ENCODE measurements at regions not wholly inside any gene's neighbourhood (a gene's known extent, or its start where the extent isn't known, plus 50 kb on each side); places are given as distances from the start of the nearest gene placed in this dataset.

DNA sequence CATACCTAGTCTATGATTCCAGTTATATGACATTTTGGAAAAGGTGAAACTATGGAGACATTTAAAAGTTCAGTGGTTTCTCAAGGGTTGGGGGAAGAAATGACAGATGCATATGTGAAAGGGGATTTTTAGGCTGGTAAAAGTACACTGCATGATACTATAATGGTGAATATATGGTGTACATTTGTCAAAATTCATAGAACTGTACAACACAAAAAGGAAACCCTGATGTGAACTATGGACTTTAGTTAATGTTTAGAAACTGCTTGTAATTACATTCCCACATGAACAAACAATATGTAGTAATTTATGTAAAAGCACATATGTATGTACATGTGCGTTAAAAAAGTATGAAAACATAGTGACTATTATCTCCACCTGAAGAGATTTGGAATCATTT, 907.3 kb upstream of the CITED2 start:
- Histone ChIP-seq H3K79me2 (ENCODE audit: insufficient read depth, low read length) (no peaks in the 10 kb centered on the region), H3K9me2 (replicated peaks; ENCODE audit: insufficient read depth, low read length) (no peaks in the 10 kb centered on the region), H3K9ac (ENCODE audit: low read length) (no peak overlapping the region), H3K4me3 (ENCODE audit: insufficient read depth, low read length, poor library complexity, severe bottlenecking) (no peak overlapping the region), H4K20me1 (ENCODE audit: low read depth, low read length) (no peaks in the 10 kb centered on the region), H3K9me3 (ENCODE audit: insufficient read depth, low read length) (no peaks in the 10 kb centered on the region), H2AFZ (ENCODE audit: low read depth, low read length, severe bottlenecking) (no peak overlapping the region), H3K4me2 (ENCODE audit: low read depth, low read length, poor library complexity, severe bottlenecking) (no peak overlapping the region), H3F3A (ENCODE audit: insufficient read depth) (no peaks in the 10 kb centered on the region), H3K27ac (ENCODE audit: low read depth, low read length) (no peak overlapping the region), H3K27me3 (ENCODE audit: low read length) (no peaks in the 10 kb centered on the region), H3K36me3 (ENCODE audit: low read length) (no peaks in the 10 kb centered on the region)
- TF ChIP-seq, protein P1, sequence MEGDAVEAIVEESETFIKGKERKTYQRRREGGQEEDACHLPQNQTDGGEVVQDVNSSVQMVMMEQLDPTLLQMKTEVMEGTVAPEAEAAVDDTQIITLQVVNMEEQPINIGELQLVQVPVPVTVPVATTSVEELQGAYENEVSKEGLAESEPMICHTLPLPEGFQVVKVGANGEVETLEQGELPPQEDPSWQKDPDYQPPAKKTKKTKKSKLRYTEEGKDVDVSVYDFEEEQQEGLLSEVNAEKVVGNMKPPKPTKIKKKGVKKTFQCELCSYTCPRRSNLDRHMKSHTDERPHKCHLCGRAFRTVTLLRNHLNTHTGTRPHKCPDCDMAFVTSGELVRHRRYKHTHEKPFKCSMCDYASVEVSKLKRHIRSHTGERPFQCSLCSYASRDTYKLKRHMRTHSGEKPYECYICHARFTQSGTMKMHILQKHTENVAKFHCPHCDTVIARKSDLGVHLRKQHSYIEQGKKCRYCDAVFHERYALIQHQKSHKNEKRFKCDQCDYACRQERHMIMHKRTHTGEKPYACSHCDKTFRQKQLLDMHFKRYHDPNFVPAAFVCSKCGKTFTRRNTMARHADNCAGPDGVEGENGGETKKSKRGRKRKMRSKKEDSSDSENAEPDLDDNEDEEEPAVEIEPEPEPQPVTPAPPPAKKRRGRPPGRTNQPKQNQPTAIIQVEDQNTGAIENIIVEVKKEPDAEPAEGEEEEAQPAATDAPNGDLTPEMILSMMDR (IDR thresholded peaks at IDR 0.05; ENCODE audit: insufficient read depth, low read length, poor library complexity, severe bottlenecking), result no peak
- no peak for TF ChIP-seq EZH2phosphoT487 (conservative IDR thresholded peaks at IDR 0.05; ENCODE audit: low read length)

- Histone ChIP-seq H3F3A (ENCODE audit: insufficient read depth) (no peaks in the 10 kb centered on the region), H3K4me2 (ENCODE audit: low read depth, low read length, poor library complexity, severe bottlenecking) (no peak overlapping the region), H3K79me2 (ENCODE audit: insufficient read depth, low read length) (no peaks in the 10 kb centered on the region), H4K20me1 (ENCODE audit: low read depth, low read length) (no peaks in the 10 kb centered on the region), H3K4me3 (ENCODE audit: insufficient read depth, low read length, poor library complexity, severe bottlenecking) (no peak overlapping the region), H3K27ac (ENCODE audit: low read depth, low read length) (no peak overlapping the region), H3K9me3 (ENCODE audit: insufficient read depth, low read length) (no peaks in the 10 kb centered on the region), H3K9me2 (replicated peaks; ENCODE audit: insufficient read depth, low read length) (no peaks in the 10 kb centered on the region), H3K9ac (ENCODE audit: low read length) (no peak overlapping the region), H3K36me3 (ENCODE audit: low read length) (no peaks in the 10 kb centered on the region), H2AFZ (ENCODE audit: low read depth, low read length, severe bottlenecking) (no peak overlapping the region), H3K27me3 (ENCODE audit: low read length) (no peaks in the 10 kb centered on the region)
- no peak for TF ChIP-seq EZH2phosphoT487 (conservative IDR thresholded peaks at IDR 0.05; ENCODE audit: low read length)
- TF ChIP-seq, protein P1 (IDR thresholded peaks at IDR 0.05; ENCODE audit: insufficient read depth, low read length, poor library complexity, severe bottlenecking), result no peak
Observed at GRCh38 chr6:140281236-140281635, 906.8 kb upstream of the CITED2 start.

- TF ChIP-seq EZH2phosphoT487 (conservative IDR thresholded peaks at IDR 0.05; ENCODE audit: low read length), result no peak
- TF ChIP-seq, protein P1 (IDR thresholded peaks at IDR 0.05; ENCODE audit: insufficient read depth, low read length, poor library complexity, severe bottlenecking), result no peak
Observed at GRCh38 chr6:140276719-140277118, 902.3 kb upstream of the CITED2 start.

More at GRCh38 chr6:140276719-140277118, 902.3 kb upstream of the CITED2 start:
- Histone ChIP-seq H3F3A (ENCODE audit: insufficient read depth) (no peaks in the 10 kb centered on the region), H3K9me3 (ENCODE audit: insufficient read depth, low read length) (no peaks in the 10 kb centered on the region), H3K36me3 (ENCODE audit: low read length) (no peaks in the 10 kb centered on the region), H3K9me2 (replicated peaks; ENCODE audit: insufficient read depth, low read length) (no peaks in the 10 kb centered on the region), H2AFZ (ENCODE audit: low read depth, low read length, severe bottlenecking) (no peak overlapping the region), H3K27me3 (ENCODE audit: low read length) (no peaks in the 10 kb centered on the region), H4K20me1 (ENCODE audit: low read depth, low read length) (no peaks in the 10 kb centered on the region), H3K4me2 (ENCODE audit: low read depth, low read length, poor library complexity, severe bottlenecking) (no peak overlapping the region), H3K9ac (ENCODE audit: low read length) (no peak overlapping the region), H3K27ac (ENCODE audit: low read depth, low read length) (no peak overlapping the region), H3K4me3 (ENCODE audit: insufficient read depth, low read length, poor library complexity, severe bottlenecking) (no peak overlapping the region), H3K79me2 (ENCODE audit: insufficient read depth, low read length) (no peaks in the 10 kb centered on the region)
